ENCODE measurements at regions not wholly inside any gene's neighbourhood (a gene's known extent, or its start where the extent isn't known, plus 50 kb on each side); places are given as distances from the start of the nearest gene placed in this dataset.

GRCh38 chr14:26934151-26934550 lies 336.3 kb upstream of the NOVA1 start:
- TF ChIP-seq, protein P1, sequence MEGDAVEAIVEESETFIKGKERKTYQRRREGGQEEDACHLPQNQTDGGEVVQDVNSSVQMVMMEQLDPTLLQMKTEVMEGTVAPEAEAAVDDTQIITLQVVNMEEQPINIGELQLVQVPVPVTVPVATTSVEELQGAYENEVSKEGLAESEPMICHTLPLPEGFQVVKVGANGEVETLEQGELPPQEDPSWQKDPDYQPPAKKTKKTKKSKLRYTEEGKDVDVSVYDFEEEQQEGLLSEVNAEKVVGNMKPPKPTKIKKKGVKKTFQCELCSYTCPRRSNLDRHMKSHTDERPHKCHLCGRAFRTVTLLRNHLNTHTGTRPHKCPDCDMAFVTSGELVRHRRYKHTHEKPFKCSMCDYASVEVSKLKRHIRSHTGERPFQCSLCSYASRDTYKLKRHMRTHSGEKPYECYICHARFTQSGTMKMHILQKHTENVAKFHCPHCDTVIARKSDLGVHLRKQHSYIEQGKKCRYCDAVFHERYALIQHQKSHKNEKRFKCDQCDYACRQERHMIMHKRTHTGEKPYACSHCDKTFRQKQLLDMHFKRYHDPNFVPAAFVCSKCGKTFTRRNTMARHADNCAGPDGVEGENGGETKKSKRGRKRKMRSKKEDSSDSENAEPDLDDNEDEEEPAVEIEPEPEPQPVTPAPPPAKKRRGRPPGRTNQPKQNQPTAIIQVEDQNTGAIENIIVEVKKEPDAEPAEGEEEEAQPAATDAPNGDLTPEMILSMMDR (IDR thresholded peaks at IDR 0.05): no peak
- TF ChIP-seq POLR2AphosphoS5 (IDR thresholded peaks at IDR 0.05): no peak
